Skeletal muscle satellite cell (primary cell): ENCODE measurements at regions not wholly inside any gene's neighbourhood (a gene's known extent, or its start where the extent isn't known, plus 50 kb on each side); places are given as distances from the start of the nearest gene placed in this dataset.

Experiments used
- H3K27me3 ChIP-seq: 2 replicates; pipeline ENCODE4 v1.7.0; 2013; ENCODE audit warnings: low read length; ENCODE audit not compliant: control insufficient read depth, insufficient read depth
- H3K36me3 ChIP-seq: 2 replicates; pipeline ENCODE4 v1.7.0; 2013; ENCODE audit warnings: mild to moderate bottlenecking, control low read depth, low read length; ENCODE audit not compliant: insufficient read depth
- H3K4me1 ChIP-seq: 2 replicates; pipeline ENCODE4 v1.7.0; 2013; ENCODE audit warnings: low read length; ENCODE audit not compliant: control insufficient read depth, insufficient read depth
- H3K4me2 ChIP-seq: 2 replicates; pipeline ENCODE4 v1.7.0; 2013; ENCODE audit warnings: mild to moderate bottlenecking, low read length
- H3K4me3 ChIP-seq: 2 replicates; pipeline ENCODE4 v1.7.0; 2013; ENCODE audit warnings: low read length
- H3K9ac ChIP-seq: 2 replicates; pipeline ENCODE4 v1.7.0; 2013; ENCODE audit warnings: mild to moderate bottlenecking, low read depth, low read length, moderate library complexity
- H3K9me3 ChIP-seq: replicated peaks from 2 replicates; pipeline ENCODE4 v1.7.0; 2013; ENCODE audit warnings: mild to moderate bottlenecking, control low read depth, low read length

- Histone ChIP-seq H3K4me2 (peak overlapping the region; percentile 3), H3K36me3 (no peaks in the 10 kb centered on the region), H3K9ac (no peak overlapping the region)
Observed at GRCh38 chr5:115435778-115436712, 108.5 kb downstream of the FEM1C start.

GRCh38 chr5:115435065-115435777 lies 109.4 kb downstream of the FEM1C start:
- Histone ChIP-seq H3K4me3 (no peak overlapping the region), H3K4me2 (peak overlapping the region; percentile 3), H3K9me3 (peaks cover 3% of the 10 kb centered on the region), H3K9ac (no peak overlapping the region), H3K27me3 (no peaks in the 10 kb centered on the region), H3K4me1 (peaks cover 28% of the 10 kb centered on the region), H3K36me3 (no peaks in the 10 kb centered on the region)

More at GRCh38 chr5:115435778-115436712, 108.5 kb downstream of the FEM1C start:
- Histone ChIP-seq H3K4me3 (no peak overlapping the region), H3K27me3 (no peaks in the 10 kb centered on the region), H3K4me1 (peaks cover 28% of the 10 kb centered on the region), H3K9me3 (peaks cover 3% of the 10 kb centered on the region)

GRCh38 chr5:115433918-115434317 lies 110.7 kb downstream of the FEM1C start:
- H3K9me3 ChIP-seq: no peaks in the 10 kb centered on the region

GRCh38 chr5:115432691-115433090 lies 111.9 kb downstream of the FEM1C start:
- Histone ChIP-seq H3K4me2 (no peak overlapping the region), H3K36me3 (no peaks in the 10 kb centered on the region), H3K9ac (no peak overlapping the region), H3K4me1 (peaks cover 36% of the 10 kb centered on the region), H3K9me3 (no peaks in the 10 kb centered on the region), H3K4me3 (no peak overlapping the region), H3K27me3 (no peaks in the 10 kb centered on the region)

More at GRCh38 chr5:115433918-115434317, 110.7 kb downstream of the FEM1C start:
- Histone ChIP-seq H3K4me3 (no peak overlapping the region), H3K9ac (no peak overlapping the region), H3K27me3 (no peaks in the 10 kb centered on the region), H3K36me3 (no peaks in the 10 kb centered on the region), H3K4me2 (no peak overlapping the region), H3K4me1 (peaks cover 38% of the 10 kb centered on the region)

- Histone ChIP-seq H3K9ac (no peak overlapping the region), H3K9me3 (no peaks in the 10 kb centered on the region), H3K4me2 (no peak overlapping the region), H3K4me3 (no peak overlapping the region), H3K4me1 (peaks cover 37% of the 10 kb centered on the region), H3K36me3 (no peaks in the 10 kb centered on the region), H3K27me3 (no peaks in the 10 kb centered on the region)
Observed at GRCh38 chr5:115431116-115431515, 113.5 kb downstream of the FEM1C start.

GRCh38 chr5:115430374-115430773 lies 114.2 kb downstream of the FEM1C start:
- H3K36me3 ChIP-seq: no peaks in the 10 kb centered on the region
- no peaks in the 10 kb centered on the region for H3K9me3 ChIP-seq
- no peaks in the 10 kb centered on the region for H3K27me3 ChIP-seq
- peaks cover 29% of the 10 kb centered on the region for H3K4me1 ChIP-seq
- H3K4me3 ChIP-seq: no peak overlapping the region
- H3K4me2 ChIP-seq: no peak overlapping the region
- H3K9ac ChIP-seq: no peak overlapping the region

GRCh38 chr5:115429345-115429940 lies 115.1 kb downstream of the FEM1C start:
- Histone ChIP-seq H3K27me3 (no peaks in the 10 kb centered on the region), H3K9me3 (no peaks in the 10 kb centered on the region), H3K4me2 (no peak overlapping the region), H3K4me3 (no peak overlapping the region), H3K4me1 (peaks cover 27% of the 10 kb centered on the region), H3K9ac (no peak overlapping the region), H3K36me3 (no peaks in the 10 kb centered on the region)

GRCh38 chr5:115428676-115429075 lies 115.9 kb downstream of the FEM1C start:
- H3K4me2 ChIP-seq: no peak overlapping the region
- H3K36me3 ChIP-seq: no peaks in the 10 kb centered on the region
- peaks cover 35% of the 10 kb centered on the region for H3K4me1 ChIP-seq
- no peak overlapping the region for H3K4me3 ChIP-seq
- no peaks in the 10 kb centered on the region for H3K27me3 ChIP-seq
- no peaks in the 10 kb centered on the region for H3K9me3 ChIP-seq
- no peak overlapping the region for H3K9ac ChIP-seq

GRCh38 chr5:115428248-115428647 lies 116.3 kb downstream of the FEM1C start:
- Histone ChIP-seq H3K9ac (no peak overlapping the region), H3K27me3 (no peaks in the 10 kb centered on the region), H3K4me2 (no peak overlapping the region), H3K36me3 (no peaks in the 10 kb centered on the region), H3K9me3 (no peaks in the 10 kb centered on the region), H3K4me1 (peaks cover 39% of the 10 kb centered on the region), H3K4me3 (no peak overlapping the region)

- no peak overlapping the region for H3K9ac ChIP-seq
- no peaks in the 10 kb centered on the region for H3K27me3 ChIP-seq
- no peak overlapping the region for H3K4me2 ChIP-seq
- no peaks in the 10 kb centered on the region for H3K9me3 ChIP-seq
- H3K36me3 ChIP-seq: no peaks in the 10 kb centered on the region
- H3K4me1 ChIP-seq: peaks cover 45% of the 10 kb centered on the region
- no peak overlapping the region for H3K4me3 ChIP-seq
Observed at GRCh38 chr5:115424446-115424845, 120.1 kb downstream of the FEM1C start.

GRCh38 chr5:115424030-115424429 lies 120.5 kb downstream of the FEM1C start:
- Histone ChIP-seq H3K4me3 (no peak overlapping the region), H3K4me1 (peaks cover 44% of the 10 kb centered on the region), H3K4me2 (peak overlapping the region; percentile 17), H3K9me3 (no peaks in the 10 kb centered on the region), H3K36me3 (no peaks in the 10 kb centered on the region), H3K9ac (no peak overlapping the region), H3K27me3 (no peaks in the 10 kb centered on the region)
